B cell (primary cell): ENCODE measurements at regions not wholly inside any gene's neighbourhood (a gene's known extent, or its start where the extent isn't known, plus 50 kb on each side); places are given as distances from the start of the nearest gene placed in this dataset.

Experiments
- ATAC-seq: fragments of 200-7000 bp; cut with Tn5 transposase; one replicate; pipeline ENCODE4 v1.10.0; 2021; ENCODE audit warnings: low read depth, mild to moderate bottlenecking, moderate number of reproducible peaks, moderate library complexity
- CTCF ChIA-PET: fragments of 350-600 bp; sonication (Branson Sonifier 250); formaldehyde crosslinking; loops from one replicate; lab custom pipeline; 2021; ENCODE audit warnings: antibody characterized with exemption, inconsistent platforms; lab: Charles Lee
- POLR2A ChIA-PET: fragments of 350-600 bp; sonication (Branson Sonifier 250); formaldehyde crosslinking; loops from one replicate; lab custom pipeline; 2021; ENCODE audit warnings: antibody characterized with exemption; lab: Charles Lee
- DNase-seq: peaks from one replicate; pipeline ENCODE4 v3.0.0; 2013
- H2AFZ ChIP-seq: 2 replicates; pipeline ENCODE4 v1.6.1; 2012; ENCODE audit warnings: mild to moderate bottlenecking, low read depth, low read length; ENCODE audit not compliant: insufficient read depth, poor library complexity, severe bottlenecking
- H3K27ac ChIP-seq, 2 donors: 1 replicate in 1 of 2; 2 replicates in 1 of 2; pipeline ENCODE4 v1.5.1; 2012 to 2013; ENCODE audit warnings: low read length in 2 of 2, mild to moderate bottlenecking in 2 of 2, moderate library complexity in 1 of 2
- H3K27me3 ChIP-seq, 4 experiments: fragments of 200-600 bp in 1 of 4; sonication (generic) in 1 of 4; replicated peaks in 1 of 4; 1 replicate in 2 of 4; 2 replicates in 2 of 4; pipeline versions ENCODE4 v1.6.1 to v1.7.0; 2013 to 2016; ENCODE audit warnings: low read length in 3 of 4, mild to moderate bottlenecking in 2 of 4, mixed read lengths in 1 of 4, moderate library complexity in 1 of 4; ENCODE audit not compliant: insufficient read depth in 4 of 4, control insufficient read depth in 3 of 4; ENCODE audit errors: control extremely low read depth in 1 of 4
- H3K36me3 ChIP-seq, 2 experiments: replicated peaks in 1 of 2; 1 replicate in 1 of 2; 2 replicates in 1 of 2; pipeline versions ENCODE4 v1.6.1 to v1.7.1; 2013; ENCODE audit warnings: low read length in 1 of 2; ENCODE audit not compliant: insufficient read depth in 2 of 2, control insufficient read depth in 1 of 2; ENCODE audit errors: control extremely low read depth in 1 of 2, extremely low read depth in 1 of 2
- H3K4me1 ChIP-seq, 2 donors: fragments of 200-600 bp in 1 of 2; sonication (generic) in 1 of 2; 1 replicate in 1 of 2; 2 replicates in 1 of 2; pipeline versions ENCODE4 v1.5.1 to v1.6.1; 2013 to 2017; ENCODE audit warnings: low read length in 2 of 2; ENCODE audit not compliant: control insufficient read depth in 2 of 2, insufficient read depth in 2 of 2
- H3K4me2 ChIP-seq: replicated peaks from 2 replicates; pipeline ENCODE3; 2012; ENCODE audit warnings: mild to moderate bottlenecking, low read depth, low read length; ENCODE audit not compliant: poor library complexity, severe bottlenecking
- H3K4me3 ChIP-seq, 5 experiments: fragments of 200-600 bp in 1 of 5; sonication (generic) in 1 of 5; 1 replicate in 3 of 5; 2 replicates in 2 of 5; pipeline versions ENCODE4 v1.5.1 to v1.7.0; 2011 to 2016; ENCODE audit warnings: low read length in 4 of 5, mild to moderate bottlenecking in 4 of 5, low read depth in 2 of 5, control low read depth in 1 of 5, moderate library complexity in 1 of 5; ENCODE audit not compliant: insufficient read depth in 1 of 5; ENCODE audit errors: control extremely low read depth in 1 of 5, extremely low read depth in 1 of 5
- H3K79me2 ChIP-seq: fragments of 200-600 bp; sonication (generic); one replicate; pipeline ENCODE4 v1.6.0; 2016; ENCODE audit warnings: low read length; ENCODE audit not compliant: control insufficient read depth, insufficient read depth
- H3K9ac ChIP-seq: fragments of 200-600 bp; sonication (generic); 2 replicates; pipeline ENCODE4 v1.6.1; 2017; ENCODE audit warnings: mild to moderate bottlenecking, low read length, moderate library complexity
- H3K9me3 ChIP-seq, 3 donors: one replicate each; pipeline versions ENCODE4 v1.6.1 to v1.7.1; 2013; ENCODE audit warnings: low read length in 2 of 3; ENCODE audit not compliant: control insufficient read depth in 2 of 3, insufficient read depth in 1 of 3; ENCODE audit errors: control extremely low read depth in 1 of 3
- H4K20me1 ChIP-seq: 2 replicates; pipeline ENCODE4 v1.6.0; 2012; ENCODE audit warnings: mild to moderate bottlenecking, low read length; ENCODE audit not compliant: insufficient read depth, control insufficient read depth, poor library complexity, severe bottlenecking
- H3K27ac Mint-ChIP-seq: one replicate; pipeline ENCODE4 v1.8.0; 2021; ENCODE audit warnings: mixed read lengths
- H3K27me3 Mint-ChIP-seq: one replicate; pipeline ENCODE4 v1.8.0; 2021; ENCODE audit warnings: mixed read lengths
- H3K4me1 Mint-ChIP-seq: one replicate; pipeline ENCODE4 v1.8.0; 2021; ENCODE audit warnings: mixed read lengths
- H3K4me3 Mint-ChIP-seq: one replicate; pipeline ENCODE4 v1.8.0; 2021; ENCODE audit warnings: mixed read lengths
- H3K9me3 Mint-ChIP-seq: one replicate; pipeline ENCODE4 v1.8.0; 2022; ENCODE audit warnings: mixed read lengths; ENCODE audit not compliant: insufficient read depth
- CTCF ChIP-seq: fragments of 200-600 bp; IDR thresholded peaks from one replicate; pipeline ENCODE4 v1.8.0; 2022; ENCODE audit warnings: antibody characterized with exemption, mild to moderate bottlenecking
- EZH2 ChIP-seq: IDR thresholded peaks from 2 replicates; pipeline ENCODE4 v1.6.1; 2012; ENCODE audit warnings: borderline replicate concordance, low read depth, mild to moderate bottlenecking, moderate library complexity, low read length; ENCODE audit not compliant: insufficient read depth, poor library complexity, severe bottlenecking
- WGBS: methylation state at CpG from one replicate; pipeline ENCODE4 v1.1.5; 2013; ENCODE audit warnings: missing lambda C conversion rate; ENCODE audit not compliant: insufficient coverage; 5-methylcytosine and 5-hydroxymethylcytosine counted together
- intact Hi-C: fragments of 100-400 bp; cut with micrococcal nuclease; formaldehyde crosslinking; loops from one replicate; pipeline ENCODE4 v1.10.0; 2022

GRCh38 chr6:16939839-16940238, 162.0 kb upstream of the STMND1 start:
- Histone ChIP-seq H3K9ac (no peak overlapping the region), H3K9me3 (no peaks in the 10 kb centered on the region), H3K79me2 (no peaks in the 10 kb centered on the region), H3K27me3 (no peaks in the 10 kb centered on the region), H3K4me1 (no peaks in the 10 kb centered on the region), H3K4me3 (no peak overlapping the region), H2AFZ (no peak overlapping the region), H3K4me2 (no peak overlapping the region), H3K36me3 (no peaks in the 10 kb centered on the region), H4K20me1 (no peaks in the 10 kb centered on the region), H3K27ac (no peak overlapping the region)
- WGBS = 88% methylated on average over 4 of the region's 5 CpGs
- ATAC-seq (no peak), DNase-seq (no peak)
- Mint-ChIP-seq H3K4me1 (no peaks in the 10 kb centered on the region), H3K27ac (no peak overlapping the region), H3K4me3 (no peak overlapping the region), H3K9me3 (no peaks in the 10 kb centered on the region), H3K27me3 (peaks cover 10% of the 10 kb centered on the region)
- intact Hi-C loops = no loop called here
- no peak for TF ChIP-seq EZH2
- TF ChIP-seq CTCF = no peak
- CTCF ChIA-PET = no interaction called here
- POLR2A ChIA-PET = no interaction called here

GRCh38 chr6:16939351-16939750, 162.5 kb upstream of the STMND1 start:
- ChIA-PET CTCF (no interaction called here), POLR2A (no interaction called here)
- Histone ChIP-seq H3K27ac (no peak overlapping the region), H3K79me2 (no peaks in the 10 kb centered on the region), H3K4me3 (no peak overlapping the region), H3K9ac (no peak overlapping the region), H3K36me3 (no peaks in the 10 kb centered on the region), H3K27me3 (no peaks in the 10 kb centered on the region), H4K20me1 (no peaks in the 10 kb centered on the region), H3K4me1 (no peaks in the 10 kb centered on the region), H3K4me2 (no peak overlapping the region), H3K9me3 (no peaks in the 10 kb centered on the region), H2AFZ (no peak overlapping the region)
- ATAC-seq = no peak
- Mint-ChIP-seq H3K4me1 (no peaks in the 10 kb centered on the region), H3K27ac (no peak overlapping the region), H3K4me3 (no peak overlapping the region), H3K27me3 (peaks cover 10% of the 10 kb centered on the region), H3K9me3 (no peaks in the 10 kb centered on the region)
- DNase-seq = no peak
- WGBS = 100% methylated on average over 2 of the region's 7 CpGs
- TF ChIP-seq EZH2 (no peak), CTCF (no peak)
- intact Hi-C loops = no loop called here
